NCI-H1092 (cell line): ENCODE measurements at regions not wholly inside any gene's neighbourhood (a gene's known extent, or its start where the extent isn't known, plus 50 kb on each side); places are given as distances from the start of the nearest gene placed in this dataset.
A peak's percentile ranks its signal among the peaks of the same experiment; 100 is the strongest.

ENCODE experiments used
- DNase-seq: peaks from one replicate; lab custom pipeline; 2025; lab: John Stamatoyannopoulos, UW

GRCh38 chr11:128036006-128036405, 551.4 kb downstream of the ETS1 start:
- DNase-seq: no peak

GRCh38 chr11:128031538-128032134, 555.7 kb downstream of the ETS1 start:
- DNase-seq: peak; percentile 67

DNA sequence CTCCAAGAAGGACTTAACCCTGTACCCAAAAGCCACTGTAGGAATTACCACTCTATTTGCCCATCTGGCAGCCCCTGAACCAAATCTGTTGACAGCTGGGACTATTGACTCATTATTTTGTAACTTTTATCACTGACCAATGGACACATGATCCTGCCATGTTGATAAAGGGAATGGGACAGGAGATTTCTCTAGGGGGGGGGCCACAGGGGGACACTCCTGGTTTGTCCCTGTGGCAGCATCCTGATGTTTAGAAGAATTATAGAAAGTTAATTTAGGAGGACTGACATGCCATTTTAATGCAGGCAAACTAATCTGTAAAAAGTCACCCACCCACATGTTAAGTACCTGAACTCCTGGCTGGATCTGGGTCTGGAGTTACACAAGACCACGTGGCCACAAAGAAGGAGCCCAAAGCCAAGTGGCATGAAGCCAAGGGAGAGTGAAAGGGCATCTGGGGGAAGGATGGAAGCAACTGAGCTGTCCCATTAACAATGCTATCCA, 558.1 kb downstream of the ETS1 start:
- DNase-seq: no peak

DNA sequence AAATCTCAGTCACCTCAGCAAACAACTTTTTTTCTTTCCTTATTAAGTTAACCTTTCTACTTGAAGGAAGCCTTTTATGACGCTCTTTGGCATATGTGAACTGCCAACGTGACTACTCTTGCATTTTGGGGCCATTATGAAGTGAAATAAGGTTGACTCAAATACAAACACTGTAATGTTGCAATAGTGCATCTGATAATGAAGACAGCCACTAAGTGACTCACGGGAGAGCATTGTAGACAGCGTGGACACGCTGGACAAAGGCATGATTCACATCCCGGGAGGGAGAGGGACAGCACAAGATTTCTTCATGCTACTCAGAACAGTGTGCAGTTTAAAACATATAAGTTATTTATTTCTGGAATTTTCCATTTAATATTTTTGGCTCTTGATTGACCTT, 560.8 kb downstream of the ETS1 start:
- no peak for DNase-seq

DNA sequence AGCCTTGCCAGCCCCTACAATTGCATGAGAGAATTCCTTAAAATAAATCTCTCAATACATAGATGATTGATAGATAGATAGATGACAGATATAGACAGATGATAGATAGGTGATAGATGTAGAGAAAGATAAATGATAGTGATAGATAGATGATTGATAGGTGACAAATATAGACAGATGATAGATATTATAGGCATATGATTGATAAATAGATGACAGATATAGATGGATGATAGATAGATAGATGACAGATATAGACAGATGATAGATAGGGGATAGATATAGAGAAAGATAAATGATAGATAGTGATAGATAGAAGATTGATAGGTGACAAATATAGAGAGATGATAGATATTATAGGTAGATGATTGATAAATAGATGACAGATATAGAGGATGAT, 564.6 kb downstream of the ETS1 start:
- DNase-seq: no peak

- no peak for DNase-seq
Measured at GRCh38 chr11:128022007-128022368, 565.4 kb downstream of the ETS1 start.

GRCh38 chr11:128021349-128022006, 565.9 kb downstream of the ETS1 start:
- DNase-seq: no peak

DNA sequence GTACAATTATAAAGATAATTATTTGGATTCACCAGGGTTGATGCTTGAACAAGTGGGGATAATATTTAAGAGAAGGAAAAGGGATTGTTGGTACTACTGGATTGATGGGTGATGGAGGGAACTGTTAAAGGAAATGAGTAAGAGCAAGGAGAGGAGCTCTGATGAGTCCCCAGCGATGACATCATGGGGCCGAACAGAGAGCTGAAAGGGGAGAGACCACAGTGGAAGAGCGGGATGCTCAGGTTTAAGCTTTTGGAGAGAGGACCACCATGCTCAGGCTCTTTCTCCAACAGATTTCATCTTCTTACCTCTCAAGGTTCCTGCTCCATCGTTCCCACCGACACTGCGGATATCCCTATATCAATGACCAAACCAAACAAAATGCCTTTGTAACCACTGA, 568.7 kb downstream of the ETS1 start:
- DNase-seq: no peak

DNA sequence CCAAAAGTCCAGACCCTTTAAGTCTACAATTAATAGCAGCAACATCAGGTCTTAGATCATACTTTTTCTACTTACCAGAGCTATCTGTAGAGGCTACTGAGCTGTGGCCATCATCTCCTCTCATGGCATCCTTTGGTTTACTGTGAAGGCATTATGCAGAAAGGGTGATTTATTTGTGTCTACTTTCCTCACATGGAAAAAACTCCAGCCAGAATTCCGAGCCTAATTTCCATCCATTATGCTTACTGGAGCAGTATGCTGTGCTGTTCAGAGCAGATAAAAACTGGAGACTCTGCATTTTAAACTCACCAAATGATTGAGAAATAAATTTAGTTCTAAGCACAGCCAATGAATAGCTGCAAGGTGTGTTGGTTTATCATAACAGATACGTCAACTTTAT, 581.8 kb downstream of the ETS1 start:
- no peak for DNase-seq

DNA sequence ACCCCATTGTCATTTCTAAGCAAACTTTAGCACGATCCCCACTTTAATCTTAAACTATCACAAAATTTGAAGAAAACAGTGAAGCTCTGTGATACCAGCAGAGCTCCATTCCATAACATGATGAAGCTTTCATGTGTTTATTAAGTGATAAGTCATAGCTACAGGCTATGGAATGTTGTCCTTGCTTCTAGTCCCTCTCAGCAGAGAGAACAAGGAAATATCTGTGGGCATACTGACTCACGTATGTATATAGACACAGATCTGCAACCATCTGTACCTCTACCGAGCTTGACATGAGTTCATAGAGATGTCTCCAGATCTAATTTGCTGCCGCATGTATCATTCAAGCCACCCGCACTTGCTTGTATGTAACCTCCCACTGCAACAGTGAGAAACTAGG, 588.9 kb downstream of the ETS1 start:
- no peak for DNase-seq

- no peak for DNase-seq
Measured at GRCh38 chr11:127997594-127997993, 589.8 kb downstream of the ETS1 start.

- no peak for DNase-seq
Measured at GRCh38 chr11:127996825-127997224, 590.5 kb downstream of the ETS1 start.

GRCh38 chr11:127995921-127996320, 591.4 kb downstream of the ETS1 start:
- DNase-seq: no peak

DNA sequence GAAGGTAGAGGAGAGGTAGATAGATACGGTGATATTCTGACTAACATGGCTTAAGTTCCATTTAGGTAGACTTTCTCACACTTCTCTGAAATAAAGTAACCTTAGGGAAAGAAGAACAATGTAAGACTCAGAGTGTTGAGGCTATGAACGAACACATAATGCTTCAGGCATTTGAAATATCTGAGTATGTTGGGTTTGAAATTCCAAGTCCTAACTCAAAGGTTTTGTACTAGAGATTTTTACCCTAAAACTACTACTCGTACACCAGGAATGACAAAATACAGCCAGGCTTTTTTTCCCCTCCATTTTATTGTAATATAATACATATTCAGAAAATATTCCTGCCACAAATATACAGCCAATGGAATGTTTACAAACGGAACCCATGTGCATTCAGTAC, 592.6 kb downstream of the ETS1 start:
- DNase-seq: no peak

DNA sequence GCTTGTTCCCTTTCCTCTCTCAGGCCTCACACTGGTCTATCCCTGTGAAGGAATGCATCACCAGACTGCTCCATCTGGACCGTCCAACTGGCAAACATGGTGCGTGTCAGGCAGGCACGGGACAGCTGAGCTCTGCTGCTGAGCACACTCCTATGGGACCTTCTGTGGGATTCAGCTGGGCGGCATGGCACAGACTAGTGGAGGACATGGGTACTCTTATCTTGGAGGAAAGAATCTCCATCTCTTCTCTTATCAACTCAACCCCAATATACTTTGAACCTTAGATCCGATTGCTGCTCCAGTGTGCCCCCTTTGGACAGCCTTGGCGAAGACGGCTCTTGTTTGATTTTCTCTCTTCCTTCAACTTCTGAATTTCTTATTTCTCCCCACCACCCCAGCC, 593.6 kb downstream of the ETS1 start:
- DNase-seq: no peak

- DNase-seq: no peak
Measured at GRCh38 chr11:127993281-127993680, 594.1 kb downstream of the ETS1 start.

DNA sequence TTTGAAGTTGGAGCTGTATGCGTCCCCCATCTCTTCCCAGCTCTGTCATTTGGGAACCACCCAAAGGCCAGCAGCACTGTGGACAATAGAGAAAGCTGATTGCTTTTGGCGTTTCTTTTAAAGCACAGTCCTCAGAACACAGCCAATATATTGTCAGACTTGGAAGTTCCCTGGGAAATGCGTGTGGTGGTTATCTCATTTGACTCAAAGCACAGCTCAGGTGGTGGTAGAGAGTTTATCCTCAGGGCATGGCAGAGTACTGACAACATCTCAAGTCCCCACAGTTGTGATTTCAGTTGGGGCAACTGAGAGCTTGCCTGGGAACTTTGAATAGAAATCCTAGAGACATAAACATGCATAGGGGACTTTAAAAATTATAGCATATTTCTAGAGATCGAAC, 601.3 kb downstream of the ETS1 start:
- DNase-seq: no peak

DNA sequence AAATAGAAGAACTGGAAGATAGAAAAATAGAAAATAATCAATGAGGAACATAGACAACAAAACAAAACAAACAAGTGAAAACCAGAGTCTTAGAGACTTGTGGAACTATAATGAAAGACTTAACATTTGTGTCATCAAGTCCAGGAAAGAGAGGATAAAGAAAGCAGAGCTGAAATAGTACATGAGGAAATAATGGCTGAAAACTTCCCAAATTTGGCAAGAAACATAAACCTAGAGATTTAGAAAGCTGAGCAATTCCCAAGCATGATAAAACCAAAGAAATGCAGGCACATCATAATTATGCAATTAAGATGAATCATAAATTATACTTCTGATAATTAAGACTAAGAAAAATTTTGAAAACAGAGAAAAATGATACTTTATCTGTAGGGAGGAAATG, 614.5 kb downstream of the ETS1 start:
- no peak for DNase-seq

DNA sequence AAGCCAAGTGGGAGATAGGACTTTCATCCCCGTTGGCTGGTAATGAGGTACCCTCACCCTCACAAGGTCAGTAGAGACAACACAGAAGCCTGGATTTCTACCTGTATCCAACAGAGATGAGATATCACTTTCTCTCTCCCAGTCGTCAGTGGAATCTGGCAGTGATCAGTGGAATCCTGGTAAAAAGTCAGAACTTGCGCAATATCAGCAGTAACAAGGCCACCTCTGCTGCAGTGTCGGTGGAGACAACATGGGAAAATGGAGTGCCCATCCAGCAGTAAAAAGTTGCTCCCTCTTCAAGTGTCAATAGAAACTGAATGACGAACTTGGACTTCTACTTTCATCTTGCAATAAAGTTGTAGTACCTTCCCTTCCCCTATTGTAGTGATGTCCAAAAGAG, 615.9 kb downstream of the ETS1 start:
- DNase-seq: no peak

GRCh38 chr11:127966821-127967220, 620.5 kb downstream of the ETS1 start:
- no peak for DNase-seq

DNA sequence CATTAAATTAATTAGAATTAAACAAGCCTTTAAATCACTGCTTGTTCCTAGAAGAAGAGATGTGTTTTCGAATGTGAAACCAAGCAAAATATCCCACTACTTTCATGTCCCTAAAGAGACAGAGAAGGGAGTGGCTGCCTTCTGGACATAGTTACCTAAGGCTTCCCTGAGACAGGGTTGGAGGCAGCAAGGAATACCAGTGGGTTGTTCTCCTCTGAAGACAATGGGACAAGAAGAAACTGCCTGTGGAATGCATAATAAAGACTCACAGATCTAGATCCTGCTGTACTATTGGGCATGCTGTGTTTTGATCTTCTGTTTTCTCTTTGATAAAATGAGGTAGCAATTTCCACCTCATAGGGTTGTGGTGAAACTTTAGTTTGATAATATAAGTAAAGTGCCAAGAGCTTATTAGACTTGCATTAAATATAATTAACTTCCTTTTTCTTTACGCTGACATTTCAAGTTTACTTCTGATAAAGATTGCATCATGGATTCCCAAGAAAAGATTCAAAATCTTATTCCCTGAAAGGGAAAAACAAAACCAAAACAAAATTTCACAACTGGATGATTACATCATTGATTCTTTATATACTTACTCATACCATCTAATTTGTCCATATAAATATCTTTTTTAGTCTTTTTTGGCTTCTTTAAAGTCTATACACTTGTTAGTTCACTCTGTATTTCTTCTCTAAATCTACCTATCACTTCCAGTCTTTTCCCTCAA, 621.3 kb downstream of the ETS1 start:
- no peak for DNase-seq

DNA sequence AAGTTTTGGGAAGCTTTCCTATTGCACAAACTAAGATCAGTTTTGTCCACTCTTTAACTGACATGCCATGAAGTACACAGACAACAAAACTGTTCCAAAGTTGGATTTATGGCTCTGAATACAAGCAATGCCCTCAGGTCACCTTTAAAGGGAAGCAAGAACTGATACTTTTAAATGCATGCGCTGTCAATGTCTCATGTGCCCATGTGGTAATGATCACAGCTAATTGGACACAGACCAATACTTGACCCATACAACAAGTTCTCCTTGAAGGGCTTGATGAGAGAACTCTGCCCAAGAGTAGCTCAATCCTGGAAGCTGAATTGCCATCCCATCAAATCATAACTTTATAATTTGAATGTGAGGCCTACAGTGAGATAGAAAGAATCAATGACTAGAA, 624.9 kb downstream of the ETS1 start:
- DNase-seq: no peak

DNA sequence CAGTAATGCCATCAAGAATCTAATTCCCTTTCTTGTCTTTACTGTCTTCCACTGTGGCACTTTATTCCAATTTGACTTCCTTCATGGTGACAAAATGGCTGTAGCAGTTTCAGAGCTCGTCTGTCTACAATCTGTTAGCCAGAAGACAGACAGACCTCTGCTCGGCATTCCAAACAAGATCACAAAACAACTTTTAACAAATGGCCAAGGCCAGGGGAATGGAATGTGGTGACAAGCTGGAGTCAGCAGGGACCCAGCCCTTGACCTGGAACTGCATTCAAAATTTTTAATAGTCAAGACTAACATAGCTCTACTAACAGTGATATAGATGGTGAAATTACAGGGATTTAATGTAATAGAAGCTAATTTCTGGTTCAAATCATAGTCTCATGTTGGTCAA, 637.2 kb downstream of the ETS1 start:
- no peak for DNase-seq
